ENCODE measurements at regions not wholly inside any gene's neighbourhood (a gene's known extent, or its start where the extent isn't known, plus 50 kb on each side); places are given as distances from the start of the nearest gene placed in this dataset.

DNA sequence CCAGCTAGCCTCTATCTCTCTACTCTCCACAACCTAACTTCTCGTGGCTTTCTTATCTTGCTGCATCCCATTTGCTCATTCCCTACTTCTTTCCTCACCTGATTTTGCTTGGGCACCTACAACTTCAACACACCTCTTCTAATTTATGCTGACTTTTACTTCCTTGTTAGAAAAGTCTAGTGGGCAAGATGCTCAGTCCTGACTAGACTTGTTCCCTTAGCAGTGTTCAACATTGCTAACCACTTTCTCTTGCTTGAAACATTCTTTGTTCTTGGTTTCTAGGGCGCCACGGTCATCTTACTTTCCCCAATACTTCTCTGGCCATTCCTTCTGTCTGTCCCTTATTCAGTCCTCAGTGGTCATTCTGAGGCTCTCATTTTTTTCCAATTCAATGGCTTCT, 454.7 kb upstream of the CWC22 start:
- DNase-seq = no peak
- no peak for ATAC-seq
- intact Hi-C loops (cut with DNase I, micrococcal nuclease) = no loop called here

DNA sequence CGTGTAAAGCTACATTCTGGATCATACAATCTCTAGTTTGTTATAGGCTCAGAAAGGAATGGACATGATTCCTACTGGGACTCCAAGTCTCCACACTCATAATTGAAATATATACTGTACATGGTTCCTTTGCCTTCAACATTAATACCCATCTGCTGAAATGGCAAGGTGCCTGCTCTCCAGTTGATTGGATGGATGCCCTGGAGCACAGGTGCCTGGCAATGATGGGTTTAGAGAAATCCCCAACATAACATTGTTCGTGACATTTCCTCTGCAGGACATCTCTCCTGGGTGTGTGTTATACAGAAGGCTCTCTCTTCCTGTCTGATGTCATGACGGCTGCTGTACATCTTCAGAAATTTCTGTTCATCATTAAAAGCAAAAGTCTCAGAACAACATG, 449.7 kb upstream of the CWC22 start:
- no peak for ATAC-seq
- no peak for DNase-seq
- intact Hi-C loops (cut with DNase I, micrococcal nuclease) = no loop called here

DNA sequence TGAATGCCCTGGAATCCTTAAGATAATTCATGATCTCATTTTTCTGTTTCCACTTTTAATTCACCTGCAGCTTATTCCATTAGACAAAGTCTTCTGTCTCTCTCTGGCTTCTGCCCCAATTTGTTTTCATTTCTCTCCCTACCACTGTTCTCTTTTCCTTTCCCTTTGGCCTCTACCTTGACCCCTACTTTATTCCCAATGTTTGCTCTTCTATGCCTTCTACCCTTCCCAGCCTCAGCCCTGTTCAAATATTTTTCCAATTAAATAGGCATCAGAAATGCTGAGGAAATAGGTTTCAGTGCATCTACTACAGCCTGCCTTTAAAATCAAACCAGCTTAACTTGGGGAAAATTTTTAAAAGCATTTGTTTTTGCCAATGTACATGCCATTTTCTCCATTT, 443.7 kb upstream of the CWC22 start:
- ATAC-seq = no peak
- DNase-seq = no peak

DNA sequence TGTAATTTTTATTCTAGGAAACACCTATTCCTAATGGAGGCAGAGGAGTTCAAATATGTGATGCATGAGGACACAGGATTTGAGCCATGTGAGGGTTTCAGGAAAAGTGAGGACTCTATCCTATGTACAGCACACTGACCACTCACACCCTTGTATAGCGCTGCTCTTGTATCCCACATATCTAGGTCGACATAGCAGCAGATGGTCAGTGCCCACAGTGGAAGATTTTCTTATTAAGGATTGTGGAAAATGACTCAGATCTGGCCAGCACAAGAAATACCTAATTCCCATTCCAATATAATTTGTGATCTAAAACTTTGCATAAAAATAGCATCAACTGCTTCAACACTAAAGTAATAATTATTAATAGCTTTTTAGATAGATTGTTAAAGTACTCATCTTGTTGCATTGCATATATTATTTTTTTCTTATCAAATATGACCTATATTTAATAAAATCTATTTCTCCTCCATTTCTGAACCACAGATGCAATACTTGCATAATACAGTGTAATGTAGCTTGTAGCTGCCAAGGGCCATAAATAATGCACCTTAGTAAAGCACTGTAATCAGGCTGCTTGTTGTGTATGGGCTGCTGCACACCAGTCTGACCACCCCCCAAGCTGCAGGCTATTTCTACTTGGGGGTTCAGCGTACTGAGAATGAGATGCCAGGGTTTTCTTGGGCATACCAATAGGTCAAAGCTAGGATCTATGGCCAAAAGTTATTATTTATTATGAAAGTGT, 442.2 kb upstream of the CWC22 start:
- intact Hi-C loops (cut with DNase I, micrococcal nuclease) = no loop called here
- ATAC-seq (no peak), DNase-seq (no peak)

More for the DNA sequence above, 443.7 kb upstream of the CWC22 start:
- intact Hi-C loops (cut with DNase I, micrococcal nuclease) = no loop called here

DNA sequence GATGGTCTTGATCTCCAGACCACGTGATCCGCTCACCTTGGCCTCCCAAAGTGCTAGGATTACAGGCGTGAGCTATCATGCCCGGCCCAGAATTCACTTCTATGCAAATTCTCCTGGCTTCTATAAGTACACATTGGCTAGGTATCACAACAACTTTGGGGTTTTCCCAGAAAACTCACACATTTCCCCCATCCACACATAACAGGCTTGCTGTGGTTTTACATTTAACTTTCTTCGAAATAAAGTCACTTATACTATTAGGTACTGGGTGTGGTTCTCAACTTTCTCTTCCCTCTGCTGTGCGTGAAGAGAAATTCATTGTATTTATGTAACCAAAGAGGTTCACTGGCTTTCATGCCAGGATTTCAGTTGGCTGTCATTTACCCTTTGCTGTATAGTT, 439.4 kb upstream of the CWC22 start:
- ATAC-seq = no peak
- DNase-seq = no peak
- intact Hi-C loops (cut with DNase I, micrococcal nuclease) = no loop called here

DNA sequence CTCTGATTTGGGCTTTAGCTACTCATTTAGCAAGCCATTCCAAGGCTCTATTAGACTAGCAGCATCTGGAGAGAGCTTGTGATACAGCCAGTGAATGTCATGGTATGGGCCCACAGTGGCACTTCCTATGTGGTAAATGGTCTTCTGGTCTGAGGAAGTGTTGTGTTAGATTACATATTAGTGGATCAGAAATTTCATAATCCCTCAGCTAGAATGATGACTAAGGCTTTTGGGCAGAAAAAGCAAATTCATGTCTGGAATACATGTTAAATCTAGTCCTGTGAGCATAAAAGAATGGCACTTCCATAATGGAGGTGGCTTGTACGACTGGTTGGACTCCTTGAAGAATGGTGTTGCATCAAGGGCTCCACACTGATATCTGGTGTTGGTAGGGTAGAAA, 436.8 kb upstream of the CWC22 start:
- DNase-seq = no peak
- ATAC-seq = no peak
- intact Hi-C loops (cut with DNase I, micrococcal nuclease) = no loop called here

DNA sequence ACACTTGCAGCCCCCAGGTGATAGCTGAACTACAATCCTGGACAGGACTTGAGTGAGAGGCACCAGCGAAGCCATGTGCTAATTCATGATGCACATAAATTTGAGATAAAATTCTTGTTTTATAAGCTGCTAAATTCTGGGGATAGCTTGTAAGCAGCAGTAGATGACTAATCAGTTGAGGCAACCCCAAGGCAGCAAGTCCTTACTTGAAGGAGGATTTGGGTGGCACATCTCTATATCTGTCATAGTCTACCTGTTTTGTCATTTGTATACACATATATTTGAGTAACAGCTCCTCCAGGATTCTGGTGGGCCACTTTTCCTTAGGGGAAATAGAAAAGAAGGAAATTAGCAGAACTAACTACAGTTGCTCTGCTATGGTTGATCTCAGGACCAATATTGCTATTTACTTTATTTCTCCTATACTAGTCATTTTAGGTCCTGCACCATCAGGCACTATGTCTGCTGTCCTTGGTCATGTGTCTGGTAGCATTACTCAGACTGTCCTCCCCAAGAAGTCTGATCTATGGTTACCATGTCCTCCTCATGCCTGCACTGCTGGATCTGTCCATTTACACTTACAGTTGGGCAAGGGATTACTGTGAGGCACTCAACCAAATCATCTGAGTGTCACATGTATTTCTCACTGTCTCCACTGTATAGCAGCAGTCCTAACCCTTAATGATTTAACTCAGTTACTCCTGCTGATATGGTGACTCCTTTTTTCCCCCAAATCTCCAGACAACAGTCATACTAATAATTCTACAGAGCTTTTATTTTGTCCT, 436.0 kb upstream of the CWC22 start:
- DNase-seq (no peak), ATAC-seq (no peak)
- intact Hi-C loops (cut with DNase I, micrococcal nuclease) = no loop called here

DNA sequence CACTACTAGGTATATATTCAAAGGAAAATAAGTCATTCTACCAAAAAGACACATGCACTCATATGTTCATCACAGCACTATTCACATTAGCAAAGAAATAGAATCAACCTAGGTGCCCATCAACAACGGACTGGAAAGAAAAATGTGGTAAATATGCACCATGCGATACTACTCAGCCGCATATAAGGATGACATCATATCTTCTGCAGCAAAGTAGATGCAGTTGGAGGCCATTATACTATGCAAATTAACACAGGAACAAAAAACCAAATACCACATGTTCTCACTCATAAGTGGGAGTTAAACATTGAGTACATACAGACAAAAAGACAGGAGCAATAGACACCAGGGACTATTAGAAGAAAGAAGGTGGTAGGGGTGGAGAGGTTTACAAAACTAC, 412.1 kb upstream of the CWC22 start:
- ATAC-seq (no peak), DNase-seq (no peak)
- intact Hi-C loops (cut with DNase I, micrococcal nuclease) = no loop called here

DNA sequence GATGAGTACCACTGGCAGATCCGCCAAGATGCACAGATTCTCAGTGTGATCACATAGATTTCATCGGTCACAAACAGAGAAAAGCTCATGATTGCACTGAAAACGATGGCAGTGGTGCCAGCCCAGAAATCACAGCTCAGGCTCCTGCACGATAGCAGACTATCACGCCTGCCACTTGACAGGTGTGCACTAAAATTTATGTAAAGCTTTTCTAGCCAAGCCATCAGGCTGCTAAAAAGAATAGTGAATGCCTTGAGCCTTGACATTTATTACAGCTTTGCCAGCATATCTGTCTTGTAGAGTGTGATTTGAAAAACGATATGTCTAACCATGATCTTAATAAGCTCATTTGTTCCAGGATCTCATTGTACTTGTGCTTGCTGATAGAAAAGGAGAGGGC, 409.5 kb upstream of the CWC22 start:
- DNase-seq = no peak
- no peak for ATAC-seq
- intact Hi-C loops (cut with DNase I, micrococcal nuclease) = no loop called here

DNA sequence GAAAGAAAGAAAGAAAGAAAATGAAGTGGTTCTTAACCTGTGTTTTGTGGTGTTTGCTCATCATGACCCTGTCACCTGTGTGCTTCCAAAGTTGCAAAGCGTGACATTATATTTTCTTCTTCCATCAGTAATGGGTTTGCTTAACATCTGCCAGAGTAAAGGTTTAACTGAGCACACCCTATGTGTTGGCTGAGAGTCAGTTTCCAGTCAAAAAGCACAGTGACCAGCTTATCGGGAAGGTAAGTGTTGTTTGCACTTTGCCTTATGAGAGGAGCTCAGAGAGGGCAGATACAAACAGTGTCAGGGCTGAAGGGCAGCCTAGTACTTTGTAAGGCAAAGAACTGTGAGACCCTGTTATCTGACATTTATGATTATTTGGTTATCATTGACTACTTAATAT, 406.2 kb upstream of the CWC22 start:
- ATAC-seq (peak; percentile 98), DNase-seq (no peak)
- intact Hi-C loops (cut with DNase I, micrococcal nuclease) = no loop called here

DNA sequence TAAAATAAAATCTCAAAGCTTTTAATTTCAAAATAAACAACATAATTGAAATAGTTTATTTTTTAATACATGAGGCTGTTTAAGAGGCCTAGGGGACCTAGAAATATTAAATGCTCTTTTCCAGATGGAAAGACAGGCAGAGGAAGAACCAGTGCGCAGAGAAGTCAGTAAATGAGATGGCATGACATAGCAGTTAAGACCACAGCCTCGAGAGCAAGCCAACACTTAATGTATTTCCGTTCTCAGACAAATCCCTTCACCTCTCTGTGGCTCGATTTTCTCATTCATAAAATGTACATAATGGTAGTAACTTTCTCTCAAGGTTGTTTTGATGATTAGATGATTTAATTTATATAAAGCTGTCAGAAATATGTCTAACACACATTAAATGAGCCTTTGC, 405.1 kb upstream of the CWC22 start:
- ATAC-seq = no peak
- DNase-seq = no peak
- intact Hi-C loops (cut with DNase I, micrococcal nuclease) = no loop called here

DNA sequence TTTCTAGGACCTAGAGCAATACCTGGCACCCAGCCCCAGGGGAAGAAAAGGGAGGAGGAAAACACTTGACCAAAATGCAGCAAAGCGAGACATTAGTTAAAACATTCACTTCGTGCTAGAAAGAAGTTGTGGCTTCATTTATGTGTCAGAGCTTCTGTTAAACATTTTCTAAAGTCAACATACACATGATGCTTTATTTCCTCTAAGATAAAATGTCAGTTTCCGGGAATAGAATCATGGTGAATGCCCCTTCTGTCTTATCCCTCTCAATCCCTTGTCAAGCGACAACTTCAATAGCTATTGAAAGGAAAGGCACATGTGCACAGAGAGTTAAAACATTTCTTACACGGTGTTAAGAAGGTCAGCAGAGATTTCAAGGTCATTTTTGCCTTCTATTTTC, 404.6 kb upstream of the CWC22 start:
- ATAC-seq (peak; percentile 75), DNase-seq (peak in 1 of 2 donors; percentile 7)
- intact Hi-C loops (cut with DNase I, micrococcal nuclease) = no loop called here

DNA sequence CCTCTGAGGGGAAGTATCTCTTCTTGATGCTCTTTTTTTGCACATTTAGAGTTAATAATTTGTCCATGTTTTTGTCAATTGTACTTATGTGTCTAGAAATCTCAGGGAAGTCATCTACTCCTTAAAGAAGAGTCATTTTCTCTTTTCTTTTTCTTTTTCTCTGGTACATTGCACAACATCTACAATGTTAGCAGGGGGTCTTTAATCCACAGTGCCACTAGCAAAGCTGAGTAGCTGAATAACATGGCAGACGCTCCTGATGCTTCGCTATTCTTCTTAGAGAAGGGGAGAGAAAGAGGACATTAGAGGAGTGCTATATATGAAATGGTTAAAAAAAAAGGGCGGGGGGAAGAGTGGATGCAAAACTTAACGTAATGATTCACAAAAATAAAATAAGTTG, 399.6 kb upstream of the CWC22 start:
- DNase-seq (no peak), ATAC-seq (no peak)
- intact Hi-C loops (cut with DNase I, micrococcal nuclease) = no loop called here

DNA sequence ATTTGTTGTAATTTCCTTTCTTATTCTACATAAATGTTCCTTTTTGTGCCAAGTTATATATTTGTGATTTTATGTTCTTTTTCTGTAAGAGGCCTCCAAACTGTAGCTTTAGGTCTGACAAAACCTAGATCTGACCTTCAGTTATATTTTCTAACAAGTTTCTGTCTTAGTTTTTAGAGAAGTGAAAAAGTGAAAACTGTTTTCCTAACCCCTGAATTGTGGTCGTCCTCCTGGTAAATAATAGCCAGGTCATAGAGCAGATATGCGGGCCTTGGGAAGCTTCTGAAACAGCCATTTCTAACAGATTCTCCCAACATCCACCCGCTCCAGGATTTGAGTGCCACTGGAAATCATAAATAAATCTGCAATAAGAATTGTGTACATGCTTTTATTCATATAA, 398.4 kb upstream of the CWC22 start:
- no peak for ATAC-seq
- intact Hi-C loops (cut with DNase I, micrococcal nuclease) = no loop called here
- no peak for DNase-seq

DNA sequence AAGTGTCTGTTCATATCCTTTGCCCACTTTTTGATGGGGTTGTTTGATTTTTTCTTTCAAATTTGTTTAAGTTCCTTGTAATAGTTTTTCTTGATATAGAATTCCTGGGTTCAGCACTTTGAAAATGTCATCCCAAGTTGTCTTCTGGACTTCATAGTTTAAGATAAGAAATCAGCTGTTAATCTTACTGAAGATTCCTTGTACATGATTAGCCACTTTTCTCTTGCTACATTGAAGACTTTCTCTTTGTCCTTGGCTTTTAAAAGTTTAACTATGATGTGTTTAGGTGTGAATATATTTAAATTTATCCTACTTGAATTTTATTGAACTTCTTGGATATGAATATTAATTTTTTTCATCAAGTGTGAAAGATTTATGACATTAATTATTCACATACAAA, 387.2 kb upstream of the CWC22 start:
- intact Hi-C loops (cut with DNase I, micrococcal nuclease) = no loop called here
- ATAC-seq (no peak), DNase-seq (no peak)

DNA sequence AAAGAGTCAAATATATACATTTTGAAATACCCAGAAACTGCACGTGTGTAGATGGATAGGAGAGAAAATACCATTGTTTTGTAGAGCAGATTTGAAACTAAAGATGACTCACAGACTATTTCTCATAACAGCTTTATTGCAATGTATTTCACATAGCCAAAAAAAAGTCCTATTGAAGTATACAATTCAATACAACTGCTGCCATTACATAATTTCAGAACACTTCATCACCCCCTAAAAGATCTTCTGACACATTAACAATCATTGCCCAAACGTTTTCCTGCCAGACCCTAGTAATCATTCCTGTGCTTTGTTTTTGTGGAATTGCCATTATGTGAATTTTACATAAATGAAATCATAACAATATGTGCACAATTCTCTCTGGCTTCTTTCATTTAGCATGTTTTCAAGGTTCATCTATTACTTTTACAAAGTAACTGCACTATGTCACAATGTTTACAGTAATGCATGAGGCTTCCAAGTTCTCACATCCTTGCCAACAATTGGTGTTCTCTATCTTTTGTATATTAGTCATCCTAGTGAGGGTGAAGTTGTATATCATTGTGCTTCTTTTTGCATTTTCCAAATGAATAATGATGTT, 378.6 kb upstream of the CWC22 start:
- intact Hi-C loops (cut with DNase I, micrococcal nuclease) = no loop called here
- DNase-seq (no peak), ATAC-seq (no peak)

DNA sequence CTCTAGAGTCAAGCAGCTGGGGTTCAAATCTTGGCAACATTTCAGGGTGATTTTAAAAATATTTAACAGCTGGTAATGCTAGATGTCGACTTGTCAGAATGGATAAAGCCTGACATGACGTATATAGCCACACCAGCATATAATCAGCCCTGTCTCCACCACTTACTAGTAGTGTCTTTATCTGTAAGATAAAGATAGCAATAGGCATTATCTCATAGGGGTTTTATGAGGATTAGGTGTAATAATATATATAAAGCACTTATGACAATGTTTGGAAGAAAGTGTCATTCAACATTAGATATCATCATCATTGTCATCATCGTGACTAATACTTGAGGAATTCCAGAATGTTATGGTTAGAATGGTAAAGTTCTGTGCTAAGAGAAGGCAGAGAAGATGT, 369.0 kb upstream of the CWC22 start:
- ATAC-seq = no peak

DNA sequence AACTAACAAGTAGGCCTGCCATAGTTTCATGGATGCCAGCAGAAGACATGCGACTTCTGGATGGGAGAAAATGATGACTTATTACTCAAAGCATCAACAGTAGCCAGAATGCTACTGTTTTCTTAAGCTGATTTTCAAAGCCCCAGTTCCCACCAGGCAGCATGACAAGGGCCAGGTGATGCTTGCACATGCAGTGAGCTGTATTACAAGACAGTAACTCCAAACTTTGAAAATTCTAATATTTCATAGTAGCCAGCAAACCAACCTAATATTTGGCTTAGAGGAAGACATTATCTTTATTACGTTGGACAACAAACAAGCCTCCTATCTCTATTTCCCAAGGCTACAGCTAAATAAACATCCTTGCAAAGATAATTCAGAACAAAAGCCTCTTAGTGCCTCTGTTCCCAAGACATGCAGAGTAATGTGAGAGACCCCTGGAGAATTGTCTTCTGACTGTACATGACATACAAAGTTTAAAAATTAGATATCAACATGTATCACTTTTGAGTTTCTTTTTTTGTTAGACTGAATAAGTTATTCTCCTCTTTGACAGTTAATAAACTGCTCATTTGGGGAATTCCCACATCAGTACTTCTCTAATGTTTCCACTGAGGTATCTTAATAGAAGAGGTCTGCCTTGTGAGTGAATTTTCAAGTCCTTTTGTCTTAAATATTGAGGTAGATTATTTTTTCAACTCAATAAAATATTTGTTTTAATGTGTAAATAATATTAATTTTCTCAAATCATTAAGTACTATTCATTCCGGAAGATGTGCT, 367.6 kb upstream of the CWC22 start:
- DNase-seq (no peak), ATAC-seq (no peak)
- intact Hi-C loops (cut with DNase I, micrococcal nuclease) = no loop called here

More for the DNA sequence above, 369.0 kb upstream of the CWC22 start:
- intact Hi-C loops (cut with DNase I, micrococcal nuclease) = no loop called here
- no peak for DNase-seq

DNA sequence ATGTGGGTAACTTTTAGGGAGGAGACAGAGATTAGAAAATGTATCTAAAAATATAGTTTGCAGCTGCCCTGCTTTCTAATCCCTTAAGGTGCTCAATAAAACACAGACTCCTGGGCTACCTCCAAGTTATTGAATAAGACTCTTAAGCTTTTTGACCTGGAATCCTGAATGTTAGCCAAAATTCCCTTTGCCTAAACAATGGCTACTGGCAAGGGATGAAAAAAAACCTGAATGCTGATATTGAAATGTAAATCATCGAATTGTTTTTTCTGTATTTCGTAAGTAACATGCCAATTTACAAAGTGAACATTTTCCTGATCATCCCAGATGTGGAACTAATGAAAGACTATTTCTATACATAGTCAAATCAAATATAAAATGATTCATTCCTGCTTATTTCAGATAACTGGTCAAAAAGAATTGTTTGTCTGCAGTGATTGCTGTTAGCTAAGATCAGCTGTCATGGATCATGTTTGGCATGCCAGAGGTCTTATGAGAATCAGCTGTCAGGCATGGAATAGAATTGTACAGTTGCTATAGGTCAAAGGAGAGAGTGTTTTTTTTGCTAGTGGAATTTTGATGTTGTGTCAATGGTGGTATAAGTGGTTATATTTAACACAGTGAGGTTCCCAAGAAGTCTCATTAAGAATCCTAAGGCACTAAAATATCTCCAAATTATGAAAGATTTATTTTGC, 363.6 kb upstream of the CWC22 start:
- ATAC-seq (no peak), DNase-seq (no peak)
- intact Hi-C loops (cut with DNase I, micrococcal nuclease) = no loop called here
